Activated CD4-positive, alpha-beta T cell treated with anti-CD3 and anti-CD28 coated beads, Interleukin-2, Interleukin-6, amounts not matched to agents 100 ng/mL and 50 ng/mL, durations not matched to agents 16 hours and 8 hours (primary cell): ENCODE measurements at regions not wholly inside any gene's neighbourhood (a gene's known extent, or its start where the extent isn't known, plus 50 kb on each side); places are given as distances from the start of the nearest gene placed in this dataset.

ENCODE experiments used
- DNase-seq: peaks from one replicate; pipeline ENCODE4 v3.0.0-alpha.2; 2020

DNA sequence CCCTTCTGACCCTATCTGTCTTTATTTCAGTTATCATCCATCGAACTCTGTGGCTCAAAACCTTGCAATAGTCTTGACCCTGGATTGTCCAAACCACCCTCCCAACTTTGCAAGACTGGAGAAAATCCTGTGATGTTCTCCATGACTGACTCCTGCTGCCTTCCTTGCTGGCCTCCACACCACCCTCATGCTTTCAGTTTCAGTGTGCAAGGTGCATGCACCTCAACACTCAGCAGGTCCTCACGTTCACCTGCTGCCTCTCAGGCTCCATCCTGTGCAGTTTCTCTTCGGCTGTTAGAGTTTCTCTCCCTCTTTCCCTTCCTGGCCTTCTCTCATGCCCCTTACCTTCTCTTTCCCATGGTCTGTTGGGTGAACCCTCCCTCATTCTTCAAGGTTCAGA, 59.4 kb upstream of the ASIC2 start:
- no peak for DNase-seq

- DNase-seq: no peak
These were observed 63.2 kb upstream of the ASIC2 start for GRCh38 chr17:33356266-33356665.

- no peak for DNase-seq
These were observed 70.4 kb upstream of the ASIC2 start for GRCh38 chr17:33363475-33363874.

DNA sequence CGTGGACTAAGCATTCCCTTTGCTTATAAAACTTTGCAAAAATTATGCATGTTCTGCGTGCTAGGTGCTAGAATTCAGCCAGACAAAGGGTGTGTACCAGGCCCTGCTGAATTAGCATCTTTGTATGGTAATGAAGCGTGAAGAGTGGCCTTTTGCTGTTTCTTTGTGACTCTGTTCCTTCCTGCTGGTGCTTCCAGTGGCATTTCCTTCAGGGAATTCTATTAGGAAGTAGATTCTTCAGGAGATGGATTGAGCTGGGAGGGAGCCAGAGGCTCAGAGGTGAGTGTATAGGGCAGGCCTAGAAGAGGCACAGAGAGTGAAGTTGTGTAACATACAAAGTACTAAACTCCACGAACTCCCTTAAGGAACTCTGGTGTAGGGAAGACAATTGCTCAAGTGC, 73.9 kb upstream of the ASIC2 start:
- DNase-seq: no peak

- no peak for DNase-seq
These were observed 76.1 kb upstream of the ASIC2 start for GRCh38 chr17:33369149-33369548.

DNA sequence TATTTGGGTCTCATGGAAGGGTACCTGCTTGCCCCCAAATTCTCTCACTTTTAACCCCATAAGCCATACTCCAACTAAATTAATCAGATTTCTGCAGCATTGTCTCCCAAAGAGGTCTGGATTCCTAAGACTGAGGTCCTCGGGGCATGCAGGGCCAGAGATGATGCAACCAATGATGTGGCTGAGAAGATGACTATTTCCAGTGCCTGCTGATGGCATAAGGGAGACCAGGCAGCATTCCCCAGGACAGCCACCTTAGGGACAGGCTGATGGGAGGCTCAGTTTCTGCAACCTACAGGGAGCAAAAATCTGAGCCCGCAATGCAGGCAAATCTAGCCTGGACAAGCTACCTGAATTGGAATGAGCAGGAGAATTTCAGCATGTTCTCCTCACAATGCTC, 76.8 kb upstream of the ASIC2 start:
- no peak for DNase-seq

- no peak for DNase-seq
These were observed 77.3 kb upstream of the ASIC2 start for GRCh38 chr17:33370401-33370800.

DNA sequence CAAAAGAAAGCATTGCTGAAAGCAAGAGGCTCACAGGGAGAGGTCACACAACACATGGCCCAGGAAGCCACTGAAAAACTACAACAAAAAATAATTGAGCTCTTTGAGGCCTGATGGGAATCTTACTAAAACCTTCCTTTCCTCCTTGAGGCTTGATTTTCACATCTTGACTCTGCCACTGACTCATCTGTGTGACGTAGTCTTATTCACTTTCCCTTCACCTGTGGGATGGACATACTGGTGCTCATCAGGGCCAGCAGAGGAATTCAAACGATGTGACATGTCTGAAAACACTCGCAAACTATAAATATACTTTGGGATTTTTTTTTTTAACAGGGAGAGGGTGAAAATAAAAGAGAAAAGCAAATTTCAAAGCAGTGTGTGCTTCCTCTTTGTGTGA, 78.3 kb upstream of the ASIC2 start:
- DNase-seq: no peak

DNA sequence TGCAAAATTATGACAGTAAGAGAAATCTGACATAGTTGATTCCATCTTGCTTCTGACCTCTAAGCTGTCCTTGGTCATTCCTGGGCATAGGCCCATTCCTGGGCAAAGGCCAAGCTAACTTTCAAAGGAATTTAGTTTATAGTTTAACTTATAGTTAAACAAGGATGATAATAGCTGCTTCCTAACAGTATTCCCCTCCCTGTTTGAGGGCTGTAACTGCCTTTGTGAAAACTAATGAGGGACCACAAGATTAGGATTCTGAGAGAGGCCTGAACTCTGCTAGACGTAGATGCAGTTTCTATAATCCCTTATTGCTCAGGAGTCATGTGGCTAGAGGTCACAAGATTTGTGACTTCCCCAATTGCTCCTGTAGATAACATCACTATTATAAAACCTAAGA, 80.2 kb upstream of the ASIC2 start:
- no peak for DNase-seq

GRCh38 chr17:33375103-33375502, 82.0 kb upstream of the ASIC2 start:
- DNase-seq: no peak

- no peak for DNase-seq
These were observed 82.7 kb upstream of the ASIC2 start for GRCh38 chr17:33375783-33376182.

DNA sequence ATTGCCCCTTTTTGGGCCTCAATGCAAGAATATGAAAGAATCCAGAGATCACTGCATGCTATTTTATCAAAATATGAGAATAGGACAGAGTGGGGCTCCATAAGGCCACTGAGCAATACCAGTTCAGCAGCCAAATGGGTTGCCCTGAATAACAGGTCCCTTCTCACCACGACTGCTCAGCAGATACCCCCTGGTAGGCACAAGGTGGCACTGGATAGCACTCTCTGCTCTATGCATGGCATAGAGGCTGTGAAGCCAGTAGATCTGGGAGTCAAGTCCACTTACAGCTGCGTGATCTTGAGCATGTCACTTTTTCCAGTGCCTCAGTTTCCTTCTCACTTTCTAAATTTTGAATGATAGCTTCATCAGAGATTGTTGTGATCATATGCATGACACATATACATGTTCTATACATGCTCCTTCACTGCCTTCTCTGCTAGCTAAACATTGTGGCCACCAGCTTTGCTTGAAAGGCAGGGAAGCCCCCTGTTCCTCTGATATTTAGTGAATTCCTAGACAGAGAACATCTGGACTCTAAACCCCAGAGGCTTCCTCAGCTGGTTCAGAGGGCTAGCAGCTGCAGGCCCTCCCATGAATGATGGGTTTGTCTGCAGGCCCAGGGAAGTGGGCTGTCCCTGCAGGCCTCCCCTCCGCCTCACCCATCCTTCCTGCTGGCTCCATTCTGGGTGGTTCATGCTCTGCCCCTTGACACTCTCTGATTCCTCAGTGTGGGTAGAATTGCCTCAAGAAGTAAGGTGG, 84.9 kb upstream of the ASIC2 start:
- no peak for DNase-seq

- DNase-seq: no peak
These were observed 88.1 kb upstream of the ASIC2 start for GRCh38 chr17:33381201-33381600.

DNA sequence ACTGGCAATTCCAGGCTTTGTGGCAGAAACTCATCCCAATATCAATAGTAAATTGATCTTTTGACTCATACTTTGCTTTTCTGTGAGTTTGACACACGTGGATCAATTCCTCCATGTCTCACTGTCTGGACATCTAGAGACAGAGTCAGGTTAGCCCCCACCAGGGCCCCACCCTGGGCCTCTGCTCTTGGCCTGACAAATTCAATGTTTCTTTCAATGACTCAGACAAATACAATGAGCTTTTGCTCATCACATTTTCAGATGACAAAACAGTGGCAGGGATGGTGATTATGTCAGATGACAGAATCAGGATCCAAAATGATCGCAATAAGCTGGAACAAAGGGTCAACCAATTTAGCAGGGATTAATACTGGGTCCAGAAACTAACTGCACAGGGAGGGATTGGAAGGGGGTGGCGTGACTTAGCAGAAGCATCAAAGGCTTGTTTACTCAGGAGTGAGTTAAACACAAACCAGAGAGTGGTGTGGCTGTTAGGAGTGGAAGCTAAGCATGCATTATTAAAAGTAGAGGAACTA, 90.5 kb upstream of the ASIC2 start:
- no peak for DNase-seq

GRCh38 chr17:33385133-33385532, 92.0 kb upstream of the ASIC2 start:
- DNase-seq: no peak

GRCh38 chr17:33385713-33386112, 92.6 kb upstream of the ASIC2 start:
- no peak for DNase-seq

GRCh38 chr17:33387406-33387805, 94.3 kb upstream of the ASIC2 start:
- DNase-seq: no peak

GRCh38 chr17:33389504-33390135, 96.5 kb upstream of the ASIC2 start:
- DNase-seq: no peak

- no peak for DNase-seq
These were observed 97.5 kb upstream of the ASIC2 start for GRCh38 chr17:33390479-33391176.

GRCh38 chr17:33396818-33397217, 103.7 kb upstream of the ASIC2 start:
- no peak for DNase-seq

GRCh38 chr17:33398386-33398785, 105.3 kb upstream of the ASIC2 start:
- no peak for DNase-seq

DNA sequence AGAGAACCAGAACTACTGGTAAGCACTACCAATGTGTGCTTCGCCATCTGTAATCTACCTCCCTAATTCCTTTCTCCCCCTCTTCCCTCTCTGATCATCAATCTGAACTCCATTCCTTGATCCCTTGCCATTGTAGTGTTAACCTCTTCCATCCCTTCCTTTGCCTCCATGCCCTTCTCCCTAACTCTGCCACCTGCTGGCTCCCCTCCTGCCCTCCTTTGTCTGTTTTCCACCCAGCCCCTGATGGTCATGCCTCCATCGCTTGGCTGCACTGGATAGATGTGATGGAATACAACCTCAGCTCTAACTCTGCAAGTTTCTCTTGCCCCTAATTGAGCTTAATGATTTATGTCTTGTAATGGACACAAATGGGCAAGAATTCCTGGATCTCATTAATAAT, 108.2 kb upstream of the ASIC2 start:
- DNase-seq: no peak

- DNase-seq: no peak
These were observed 110.1 kb upstream of the ASIC2 start for GRCh38 chr17:33403194-33403593.
